Motor neuron (in vitro differentiated cells): ENCODE measurements at regions not wholly inside any gene's neighbourhood (a gene's known extent, or its start where the extent isn't known, plus 50 kb on each side); places are given as distances from the start of the nearest gene placed in this dataset.
A peak's percentile ranks its signal among the peaks of the same experiment; 100 is the strongest.
"Not testable (repeated sequence)": the region's sequence is repeated elsewhere in the genome, so short reads cannot be mapped to it uniquely, and the experiment has no call there.

Experiments
- ATAC-seq, 8 experiments: fragments of 200-7000 bp; cut with Tn5 transposase; replicated peaks in 6 of 8; 2 replicates each; pipeline ENCODE4 v1.8.0; 2021; ENCODE audit warnings: mild to moderate bottlenecking in 8 of 8, moderate library complexity in 8 of 8
- H3K27ac ChIP-seq, 2 donors: fragments of 250-450 bp; sonication (Bioruptor Pico); 2 replicates each; pipeline ENCODE4 v1.9.0; 2021; ENCODE audit warnings: antibody characterized with exemption in 2 of 2, mild to moderate bottlenecking in 2 of 2, moderate library complexity in 1 of 2
- H3K4me1 ChIP-seq, 2 donors: fragments of 250-450 bp; sonication (Bioruptor Pico); replicated peaks in 1 of 2; 2 replicates each; pipeline ENCODE4 v1.6.1; 2021; ENCODE audit warnings: antibody characterized with exemption in 2 of 2, mild to moderate bottlenecking in 2 of 2, moderate library complexity in 1 of 2
- H3K4me3 ChIP-seq, 5 donors: fragments of 250-450 bp; sonication (Bioruptor Pico); 2 replicates each; pipeline ENCODE4 v1.9.0; 2021; ENCODE audit warnings: antibody characterized with exemption in 5 of 5, mild to moderate bottlenecking in 5 of 5, moderate library complexity in 4 of 5
- WGBS, 10 experiments: fragments of 450-650 bp; shearing (Covaris generic); methylation state at CpG; one replicate each; pipeline ENCODE4 v1.0.0; 2022; 5-methylcytosine and 5-hydroxymethylcytosine counted together
- in situ Hi-C, 9 experiments: fragments of 400-800 bp; cut with MboI; loops; one replicate each; pipeline ENCODE4 v1.15.0; 2021; ENCODE audit warnings: low sequenced_read_pairs in 9 of 9, low pct_unique_long_range_greater_than_20kb in 2 of 9; ENCODE audit not compliant: unreplicated experiment in 9 of 9

- H3K4me1 ChIP-seq, ATAC-seq, H3K4me3 ChIP-seq, H3K27ac ChIP-seq, in situ Hi-C loops: not testable (repeated sequence)
- 60 to 93% (median 67%) methylated on average over 3 to 4 of the region's 9 CpGs; no CpG with 5 or more reads in 7 of the 10 experiments for WGBS, 10 experiments
These were observed 173.2 kb upstream of the CXorf66 start for GRCh38 chrX:140138492-140138891.

- H3K27ac ChIP-seq, H3K4me1 ChIP-seq, H3K4me3 ChIP-seq, in situ Hi-C loops, ATAC-seq: not testable (repeated sequence)
- no CpG with 5 or more reads among the region's 3 CpGs for WGBS, 10 experiments
These were observed 172.7 kb upstream of the CXorf66 start for GRCh38 chrX:140138065-140138464.

- ATAC-seq = no peak
- no peak overlapping the region for H3K4me3 ChIP-seq
- in situ Hi-C loops = no loop called here
- WGBS, 10 experiments = 17 to 100% (median 67%) methylated on average over 1 of the region's 2 CpGs; no CpG with 5 or more reads in 5 of the 10 experiments
- H3K4me1 ChIP-seq = no peaks in the 10 kb centered on the region
- H3K27ac ChIP-seq = no peak overlapping the region
These were observed 167.6 kb upstream of the CXorf66 start for GRCh38 chrX:140132937-140133336.

GRCh38 chrX:140123446-140123845 is 158.1 kb upstream of the CXorf66 start:
- Histone ChIP-seq H3K4me3 (no peak overlapping the region), H3K27ac (no peak overlapping the region), H3K4me1 (no peaks in the 10 kb centered on the region)
- in situ Hi-C loops = no loop called here
- no peak for ATAC-seq
- WGBS, 10 experiments = 0 to 20% (median 0%) methylated on average over 1 to 3 of the region's 3 CpGs; no CpG with 5 or more reads in 6 of the 10 experiments

- in situ Hi-C loops, ATAC-seq, H3K4me3 ChIP-seq, H3K4me1 ChIP-seq, H3K27ac ChIP-seq: not testable (repeated sequence)
- WGBS, 10 experiments = no CpG with 5 or more reads among the region's 1 CpG
These were observed 148.7 kb upstream of the CXorf66 start for GRCh38 chrX:140114059-140114458.

GRCh38 chrX:140110081-140110650 is 144.8 kb upstream of the CXorf66 start:
- WGBS, 10 experiments = 10 to 20% (median 14%) methylated on average over 1 of the region's 1 CpG; no CpG with 5 or more reads in 7 of the 10 experiments

GRCh38 chrX:140104760-140105159 is 139.4 kb upstream of the CXorf66 start:
- Histone ChIP-seq H3K27ac (no peak overlapping the region), H3K4me1 (peaks cover 0 to 2% of the 10 kb centered on the region in 2 donors), H3K4me3 (no peak overlapping the region)
- 10 to 80% (median 43%) methylated on average over 1 to 2 of the region's 3 CpGs; no CpG with 5 or more reads in 4 of the 10 experiments for WGBS, 10 experiments
- peak in 7 of 8 experiments; percentile 16 to 85 (median 33) for ATAC-seq
- in situ Hi-C loops = no loop called here

More at GRCh38 chrX:140110081-140110650, 144.8 kb upstream of the CXorf66 start:
- no peak for ATAC-seq
- in situ Hi-C loops = no loop called here
- Histone ChIP-seq H3K4me1 (peaks cover 0 to 2% of the 10 kb centered on the region in 2 donors), H3K27ac (no peak overlapping the region), H3K4me3 (no peak overlapping the region)

- Histone ChIP-seq H3K4me1 (peaks cover 9 to 14% of the 10 kb centered on the region in 2 donors), H3K4me3 (no peak overlapping the region), H3K27ac (no peak overlapping the region)
- in situ Hi-C loops = no loop called here
- 0 to 11% (median 0%) methylated on average over 1 to 3 of the region's 4 CpGs; no CpG with 5 or more reads in 4 of the 10 experiments for WGBS, 10 experiments
- peak in 4 of 8 experiments; percentile 21 to 54 (median 38) for ATAC-seq
These were observed 133.9 kb upstream of the CXorf66 start for GRCh38 chrX:140099221-140099620.

- peak overlapping the region; percentile 30 to 54 (median 49) for H3K4me3 ChIP-seq
- no peak for ATAC-seq
- in situ Hi-C loops = no loop called here
- no peak overlapping the region for H3K27ac ChIP-seq
- H3K4me1 ChIP-seq = peaks cover 9 to 21% of the 10 kb centered on the region in 2 donors
- WGBS, 10 experiments = 90% methylated on average over 11 of the region's 26 CpGs; no CpG with 5 or more reads in 9 of the 10 experiments
These were observed 126.8 kb upstream of the CXorf66 start for GRCh38 chrX:140092121-140092520.

- Histone ChIP-seq H3K4me3 (peak overlapping the region; percentile 30 to 54 (median 49)), H3K4me1 (peaks cover 8 to 18% of the 10 kb centered on the region in 2 donors), H3K27ac (peak overlapping the region; percentile 20 to 63)
- WGBS, 10 experiments = 0 to 28% methylated on average over 2 to 5 of the region's 88 CpGs; no CpG with 5 or more reads in 8 of the 10 experiments
- peak; percentile 62 to 94 (median 87) for ATAC-seq
- in situ Hi-C loops = no loop called here
These were observed 126.0 kb upstream of the CXorf66 start for GRCh38 chrX:140091125-140091886.

GRCh38 chrX:140090800-140091124 is 125.4 kb upstream of the CXorf66 start:
- Histone ChIP-seq H3K27ac (no peak overlapping the region), H3K4me1 (peaks cover 8 to 18% of the 10 kb centered on the region in 2 donors), H3K4me3 (peak overlapping the region; percentile 30 to 54 (median 49))
- WGBS, 10 experiments = 0 to 38% (median 5%) methylated on average over 1 to 11 of the region's 15 CpGs; no CpG with 5 or more reads in 6 of the 10 experiments
- peak in 1 of 8 experiments; percentile 44 for ATAC-seq
- in situ Hi-C loops = no loop called here

- in situ Hi-C loops = no loop called here
- Histone ChIP-seq H3K4me3 (no peak overlapping the region), H3K4me1 (peaks cover 8 to 18% of the 10 kb centered on the region in 2 donors), H3K27ac (no peak overlapping the region)
- WGBS, 10 experiments = 22 to 100% (median 55%) methylated on average over 1 to 2 of the region's 2 CpGs; no CpG with 5 or more reads in 5 of the 10 experiments
- ATAC-seq = no peak
These were observed 123.1 kb upstream of the CXorf66 start for GRCh38 chrX:140088438-140088837.

- no peak overlapping the region for H3K27ac ChIP-seq
- in situ Hi-C loops = no loop called here
- WGBS, 10 experiments = 10 to 27% (median 20%) methylated on average over 1 to 3 of the region's 4 CpGs; no CpG with 5 or more reads in 7 of the 10 experiments
- no peak overlapping the region for H3K4me3 ChIP-seq
- peak in 4 of 8 experiments; percentile 43 to 72 (median 65) for ATAC-seq
- H3K4me1 ChIP-seq = peaks cover 8 to 18% of the 10 kb centered on the region in 2 donors
These were observed 122.6 kb upstream of the CXorf66 start for GRCh38 chrX:140087875-140088274.
